K562 (cell line): ENCODE measurements at regions not wholly inside any gene's neighbourhood (a gene's known extent, or its start where the extent isn't known, plus 50 kb on each side); places are given as distances from the start of the nearest gene placed in this dataset.

ENCODE experiments used
- BHLHE40 ChIP-seq: IDR thresholded peaks from 2 replicates; pipeline ENCODE4 v1.6.1; 2011; ENCODE audit warnings: low read length, improper control_type of control experiment
- CBX3 ChIP-seq, 2 experiments: IDR thresholded peaks; 1 replicate in 1 of 2; 2 replicates in 1 of 2; pipeline ENCODE4 v1.6.1; 2012; ENCODE audit warnings: inconsistent platforms in 2 of 2, low read length in 2 of 2, borderline replicate concordance in 1 of 2, control low read depth in 1 of 2
- CHD4 ChIP-seq: fragments of 200-600 bp; sonication (generic); IDR thresholded peaks from 3 replicates; pipeline ENCODE4 v1.6.1; 2012; ENCODE audit warnings: low read depth, mild to moderate bottlenecking, mixed read lengths, low read length, inconsistent platforms; ENCODE audit not compliant: insufficient read depth, insufficient replicate concordance, poor library complexity, severe bottlenecking
- CREB1 ChIP-seq, 2 experiments: sonication (generic) in 1 of 2; formaldehyde crosslinking in 1 of 2; IDR thresholded peaks; 2 replicates each; pipeline versions ENCODE4 v1.6.1 to v1.8.0; 2012 to 2022; ENCODE audit warnings: inconsistent platforms in 1 of 2, mild to moderate bottlenecking in 1 of 2, missing genetic modification reagents in 1 of 2, moderate library complexity in 1 of 2
- GTF2E2 ChIP-seq: fragments of 200-800 bp; sonication (Bioruptor generic); IDR thresholded peaks from 2 replicates; pipeline ENCODE4 v1.6.1; 2016; ENCODE audit warnings: missing genetic modification characterization, missing compliant biosample characterization
- KLF6 ChIP-seq: fragments of 250-450 bp; sonication (Bioruptor Pico); IDR thresholded peaks from 2 replicates; pipeline ENCODE4 v1.4.0; 2020; ENCODE audit warnings: mild to moderate bottlenecking, moderate library complexity, borderline replicate concordance
- NFXL1 ChIP-seq: fragments of 450-650 bp; formaldehyde crosslinking; IDR thresholded peaks from 2 replicates; pipeline ENCODE4 v1.4.0; 2021; ENCODE audit warnings: mild to moderate bottlenecking
- NR2C2 ChIP-seq, 2 experiments: fragments of 200-800 bp in 1 of 2; sonication (Bioruptor generic) in 1 of 2; sonication (generic) in 1 of 2; formaldehyde crosslinking in 1 of 2; IDR thresholded peaks; 2 replicates each; pipeline versions ENCODE4 v1.6.1 to v1.8.0; 2016 to 2022; ENCODE audit warnings: mild to moderate bottlenecking in 1 of 2, missing compliant biosample characterization in 1 of 2, missing genetic modification characterization in 1 of 2, missing genetic modification reagents in 1 of 2
- ZNF121 ChIP-seq: sonication (generic); formaldehyde crosslinking; conservative IDR thresholded peaks from 2 replicates; pipeline ENCODE4 v1.8.0; 2022; ENCODE audit warnings: missing genetic modification reagents
- TF ChIP-seq, protein P1 (sequence below), 3 experiments: IDR thresholded peaks in 2 of 3; conservative IDR thresholded peaks in 1 of 3; 2 replicates each; pipeline ENCODE4 v1.5.1; 2011 to 2012; ENCODE audit warnings: low read length in 3 of 3, mild to moderate bottlenecking in 3 of 3, control low read depth in 2 of 3, improper control_type of control experiment in 1 of 3, inconsistent platforms in 1 of 3, low read depth in 1 of 3, mixed read lengths in 1 of 3, moderate library complexity in 1 of 3; ENCODE audit not compliant: insufficient read depth in 2 of 3
- TF ChIP-seq, protein P2 (sequence below): sonication (generic); formaldehyde crosslinking; IDR thresholded peaks from 2 replicates; pipeline ENCODE4 v1.9.0; 2022; ENCODE audit warnings: mild to moderate bottlenecking, missing genetic modification reagents
- TF ChIP-seq, protein P3 (sequence below), 2 experiments: fragments of 450-650 bp; IDR thresholded peaks; 2 replicates each; pipeline ENCODE4 v1.6.1; 2016; ENCODE audit warnings: mild to moderate bottlenecking in 2 of 2, borderline replicate concordance in 1 of 2, low read depth in 1 of 2, moderate library complexity in 1 of 2
- TF ChIP-seq, protein P4 (sequence below): sonication (generic); formaldehyde crosslinking; IDR thresholded peaks from 2 replicates; pipeline ENCODE4 v1.9.0; 2022; ENCODE audit warnings: mild to moderate bottlenecking, missing genetic modification reagents

DNA sequence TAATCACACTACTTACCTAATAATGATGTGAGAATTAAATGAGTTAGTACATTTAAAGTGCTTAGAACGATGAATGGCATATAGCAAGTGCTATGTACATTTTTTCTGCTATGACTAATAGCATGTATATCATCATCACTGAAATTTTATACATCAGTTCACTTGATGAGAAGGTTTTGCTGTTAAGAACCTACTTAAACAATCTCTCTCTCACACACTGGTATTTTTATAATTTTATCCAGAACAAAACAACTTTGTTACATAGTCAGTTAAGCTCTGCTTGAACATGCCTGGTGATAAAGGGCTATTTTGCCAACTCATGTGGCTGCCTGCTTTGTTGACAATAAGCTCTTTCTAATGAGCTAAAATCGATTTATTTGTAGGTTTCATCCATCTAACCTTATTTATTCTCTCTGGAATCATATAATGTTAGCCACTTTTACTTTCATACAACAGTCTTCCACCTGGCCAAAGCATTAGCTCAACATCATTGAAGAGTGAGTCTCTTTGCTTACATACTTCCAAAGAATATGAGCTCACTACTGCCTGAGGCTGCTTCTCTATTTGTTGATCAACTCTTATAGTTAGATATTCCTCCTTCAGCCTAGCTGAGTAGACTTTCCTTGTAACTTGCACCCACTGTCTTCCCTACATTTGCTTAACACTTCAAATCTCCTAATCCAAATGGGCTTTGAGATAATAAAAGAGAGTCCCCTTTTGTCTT lies 372.7 kb upstream of the BOD1L1 start:
- TF ChIP-seq ZNF121 (no peak), NR2C2 (CRISPR knock-in tag; IDR thresholded peaks at IDR 0.05) (no peak), NR2C2 (tag; IDR thresholded peaks at IDR 0.05) (no peak), NFXL1 (CRISPR knock-in tag) (no peak), KLF6 (CRISPR knock-in tag) (no peak), CREB1 (IDR thresholded peaks at IDR 0.05) (no peak), CREB1 (CRISPR knock-in tag; IDR thresholded peaks at IDR 0.05) (no peak), GTF2E2 (tag) (no peak), BHLHE40 (no peak), CBX3 (IDR thresholded peaks at IDR 0.05; ENCODE audit: borderline replicate concordance in 1 of 2, low read length in 2 of 2) (no peak), CHD4 (no peak)
- TF ChIP-seq, protein P1, sequence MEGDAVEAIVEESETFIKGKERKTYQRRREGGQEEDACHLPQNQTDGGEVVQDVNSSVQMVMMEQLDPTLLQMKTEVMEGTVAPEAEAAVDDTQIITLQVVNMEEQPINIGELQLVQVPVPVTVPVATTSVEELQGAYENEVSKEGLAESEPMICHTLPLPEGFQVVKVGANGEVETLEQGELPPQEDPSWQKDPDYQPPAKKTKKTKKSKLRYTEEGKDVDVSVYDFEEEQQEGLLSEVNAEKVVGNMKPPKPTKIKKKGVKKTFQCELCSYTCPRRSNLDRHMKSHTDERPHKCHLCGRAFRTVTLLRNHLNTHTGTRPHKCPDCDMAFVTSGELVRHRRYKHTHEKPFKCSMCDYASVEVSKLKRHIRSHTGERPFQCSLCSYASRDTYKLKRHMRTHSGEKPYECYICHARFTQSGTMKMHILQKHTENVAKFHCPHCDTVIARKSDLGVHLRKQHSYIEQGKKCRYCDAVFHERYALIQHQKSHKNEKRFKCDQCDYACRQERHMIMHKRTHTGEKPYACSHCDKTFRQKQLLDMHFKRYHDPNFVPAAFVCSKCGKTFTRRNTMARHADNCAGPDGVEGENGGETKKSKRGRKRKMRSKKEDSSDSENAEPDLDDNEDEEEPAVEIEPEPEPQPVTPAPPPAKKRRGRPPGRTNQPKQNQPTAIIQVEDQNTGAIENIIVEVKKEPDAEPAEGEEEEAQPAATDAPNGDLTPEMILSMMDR (IDR thresholded peaks at IDR 0.05 in 2 of 3, conservative IDR thresholded peaks at IDR 0.05 in 1 of 3; ENCODE audit: insufficient read depth in 2 of 3, low read depth in 1 of 3, low read length in 3 of 3): no peak
- TF ChIP-seq, protein P2, sequence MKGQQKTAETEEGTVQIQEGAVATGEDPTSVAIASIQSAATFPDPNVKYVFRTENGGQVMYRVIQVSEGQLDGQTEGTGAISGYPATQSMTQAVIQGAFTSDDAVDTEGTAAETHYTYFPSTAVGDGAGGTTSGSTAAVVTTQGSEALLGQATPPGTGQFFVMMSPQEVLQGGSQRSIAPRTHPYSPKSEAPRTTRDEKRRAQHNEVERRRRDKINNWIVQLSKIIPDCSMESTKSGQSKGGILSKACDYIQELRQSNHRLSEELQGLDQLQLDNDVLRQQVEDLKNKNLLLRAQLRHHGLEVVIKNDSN (CRISPR knock-in tag): no peak
- TF ChIP-seq, protein P3, sequence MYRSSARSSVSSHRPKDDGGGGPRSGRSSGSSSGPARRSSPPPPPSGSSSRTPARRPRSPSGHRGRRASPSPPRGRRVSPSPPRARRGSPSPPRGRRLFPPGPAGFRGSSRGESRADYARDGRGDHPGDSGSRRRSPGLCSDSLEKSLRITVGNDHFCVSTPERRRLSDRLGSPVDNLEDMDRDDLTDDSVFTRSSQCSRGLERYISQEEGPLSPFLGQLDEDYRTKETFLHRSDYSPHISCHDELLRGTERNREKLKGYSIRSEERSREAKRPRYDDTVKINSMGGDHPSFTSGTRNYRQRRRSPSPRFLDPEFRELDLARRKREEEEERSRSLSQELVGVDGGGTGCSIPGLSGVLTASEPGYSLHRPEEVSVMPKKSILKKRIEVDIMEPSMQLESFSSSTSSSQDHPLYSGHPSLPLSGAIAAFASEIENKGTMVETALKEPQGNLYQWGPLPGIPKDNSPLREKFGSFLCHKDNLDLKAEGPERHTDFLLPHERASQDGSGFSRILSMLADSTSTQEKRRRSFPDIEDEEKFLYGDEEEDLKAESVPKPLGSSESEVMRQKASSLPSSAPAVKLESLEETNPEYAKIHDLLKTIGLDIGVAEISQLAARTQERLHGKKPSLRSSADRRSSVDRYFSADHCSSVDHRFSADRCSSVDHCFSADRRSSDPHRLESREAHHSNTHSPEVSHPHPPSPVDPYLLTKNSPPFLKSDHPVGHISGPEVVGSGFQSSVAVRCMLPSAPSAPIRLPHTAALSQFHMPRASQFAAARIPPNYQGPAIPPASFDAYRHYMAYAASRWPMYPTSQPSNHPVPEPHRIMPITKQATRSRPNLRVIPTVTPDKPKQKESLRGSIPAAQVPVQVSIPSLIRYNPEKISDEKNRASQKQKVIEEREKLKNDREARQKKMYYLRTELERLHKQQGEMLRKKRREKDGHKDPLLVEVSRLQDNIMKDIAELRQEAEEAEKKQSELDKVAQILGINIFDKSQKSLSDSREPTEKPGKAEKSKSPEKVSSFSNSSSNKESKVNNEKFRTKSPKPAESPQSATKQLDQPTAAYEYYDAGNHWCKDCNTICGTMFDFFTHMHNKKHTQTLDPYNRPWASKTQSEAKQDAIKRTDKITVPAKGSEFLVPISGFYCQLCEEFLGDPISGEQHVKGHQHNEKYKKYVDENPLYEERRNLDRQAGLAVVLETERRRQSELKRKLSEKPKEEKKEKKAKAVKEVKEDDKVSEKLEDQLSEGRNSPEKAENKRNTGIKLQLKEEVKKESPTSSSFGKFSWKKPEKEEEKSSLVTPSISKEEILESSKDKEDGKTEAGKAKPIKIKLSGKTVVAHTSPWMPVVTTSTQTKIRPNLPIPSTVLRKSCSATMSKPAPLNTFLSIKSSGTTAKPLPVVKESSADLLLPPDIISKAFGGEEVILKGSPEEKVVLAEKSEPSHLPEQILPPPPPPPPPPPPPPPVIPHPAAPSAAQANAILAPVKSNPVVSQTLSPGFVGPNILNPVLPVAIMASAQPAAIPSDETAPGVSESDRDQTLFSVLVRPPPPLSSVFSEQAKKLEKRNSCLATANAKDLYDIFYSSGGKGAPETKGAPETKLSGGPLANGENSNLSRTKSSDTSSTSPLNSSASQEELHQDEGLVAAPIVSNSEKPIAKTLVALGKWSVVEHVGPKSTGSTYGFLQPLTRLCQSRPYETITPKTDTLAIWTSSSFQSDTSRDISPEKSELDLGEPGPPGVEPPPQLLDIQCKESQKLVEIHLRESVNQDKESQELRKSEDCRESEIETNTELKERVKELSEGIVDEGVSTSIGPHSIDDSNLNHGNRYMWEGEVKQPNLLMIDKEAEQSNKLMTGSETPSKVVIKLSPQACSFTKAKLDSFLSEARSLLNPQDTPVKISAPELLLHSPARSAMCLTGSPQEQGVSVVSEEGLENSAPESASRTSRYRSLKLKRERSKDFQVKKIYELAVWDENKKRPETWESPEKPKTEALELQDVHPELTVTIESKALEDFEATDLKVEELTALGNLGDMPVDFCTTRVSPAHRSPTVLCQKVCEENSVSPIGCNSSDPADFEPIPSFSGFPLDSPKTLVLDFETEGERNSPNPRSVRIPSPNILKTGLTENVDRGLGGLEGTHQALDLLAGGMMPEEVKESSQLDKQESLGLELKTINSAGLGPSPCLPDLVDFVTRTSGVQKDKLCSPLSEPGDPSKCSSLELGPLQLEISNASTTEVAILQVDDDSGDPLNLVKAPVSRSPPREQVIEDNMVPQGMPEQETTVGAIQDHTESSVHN (IDR thresholded peaks at IDR 0.05; ENCODE audit: borderline replicate concordance in 1 of 2, low read depth in 1 of 2): no peak
- TF ChIP-seq, protein P4, sequence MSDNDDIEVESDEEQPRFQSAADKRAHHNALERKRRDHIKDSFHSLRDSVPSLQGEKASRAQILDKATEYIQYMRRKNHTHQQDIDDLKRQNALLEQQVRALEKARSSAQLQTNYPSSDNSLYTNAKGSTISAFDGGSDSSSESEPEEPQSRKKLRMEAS (CRISPR knock-in tag): no peak
